Upper lobe of left lung (tissue), 6 donors: ENCODE measurements at regions not wholly inside any gene's neighbourhood (a gene's known extent, or its start where the extent isn't known, plus 50 kb on each side); places are given as distances from the start of the nearest gene placed in this dataset.

ENCODE experiments used
- ATAC-seq, 2 donors: fragments of 200-7000 bp; cut with Tn5 transposase; one replicate each; pipeline ENCODE4 v1.9.1; 2022; ENCODE audit warnings: mild to moderate bottlenecking in 2 of 2, moderate library complexity in 2 of 2; ENCODE audit not compliant: low FRiP score in 2 of 2
- DNase-seq, 2 donors: peaks; one replicate each; pipeline ENCODE4 v3.0.0-alpha.2; 2019 to 2020
- H3K27ac ChIP-seq, 4 donors: fragments of 200-600 bp; sonication (generic); one replicate each; pipeline ENCODE4 v1.5.1; 2016 to 2019
- H3K27me3 ChIP-seq, 4 donors: fragments of 200-600 bp; sonication (generic); one replicate each; pipeline ENCODE4 v1.5.1; 2017 to 2019
- H3K36me3 ChIP-seq, 4 donors: fragments of 200-600 bp; sonication (generic); one replicate each; pipeline ENCODE4 v1.5.1; 2016 to 2019
- H3K4me1 ChIP-seq, 4 donors: fragments of 200-600 bp; sonication (generic); one replicate each; pipeline ENCODE4 v1.5.1; 2018 to 2019
- H3K4me3 ChIP-seq, 4 donors: fragments of 200-600 bp; sonication (generic); one replicate each; pipeline ENCODE4 v1.5.1; 2017 to 2019; ENCODE audit warnings: mild to moderate bottlenecking in 2 of 4, moderate library complexity in 1 of 4
- H3K9me3 ChIP-seq, 4 donors: fragments of 200-600 bp; sonication (generic); one replicate each; pipeline ENCODE4 v1.5.1; 2018 to 2019
- EP300 ChIP-seq, 4 donors: sonication (generic); formaldehyde crosslinking; IDR thresholded peaks; one replicate each; pipeline ENCODE4 v1.5.1; 2017; ENCODE audit warnings: antibody characterized with exemption in 4 of 4, control low read depth in 2 of 4
- POLR2A ChIP-seq, 4 donors: fragments of 450-650 bp; IDR thresholded peaks; one replicate each; pipeline ENCODE4 v1.5.1; 2016 to 2017; ENCODE audit warnings: antibody characterized with exemption in 4 of 4, mild to moderate bottlenecking in 2 of 4
- POLR2AphosphoS5 ChIP-seq, 2 donors: sonication (generic); formaldehyde crosslinking; IDR thresholded peaks; one replicate each; pipeline ENCODE4 v1.5.1; 2017; ENCODE audit warnings: antibody characterized with exemption in 2 of 2
- WGBS, 2 donors: methylation state at CpG; one replicate each; pipeline ENCODE4 v1.1.5; 2017 to 2018; 5-methylcytosine and 5-hydroxymethylcytosine counted together
- TF ChIP-seq, protein P1 (sequence below), 6 experiments: fragments of 450-650 bp in 4 of 6; fragments of 200-600 bp in 2 of 6; sonication (generic) in 2 of 6; IDR thresholded peaks; one replicate each; pipeline ENCODE4 v1.5.1; 2016 to 2019; ENCODE audit warnings: antibody characterized with exemption in 6 of 6
- donor health status: DM: no; HTN: no; CAD: no; lungs with moderate emphysema.
- donor health status: DM: no; HTN: yes; CAD: no; lungs with severe emphysema.

DNA sequence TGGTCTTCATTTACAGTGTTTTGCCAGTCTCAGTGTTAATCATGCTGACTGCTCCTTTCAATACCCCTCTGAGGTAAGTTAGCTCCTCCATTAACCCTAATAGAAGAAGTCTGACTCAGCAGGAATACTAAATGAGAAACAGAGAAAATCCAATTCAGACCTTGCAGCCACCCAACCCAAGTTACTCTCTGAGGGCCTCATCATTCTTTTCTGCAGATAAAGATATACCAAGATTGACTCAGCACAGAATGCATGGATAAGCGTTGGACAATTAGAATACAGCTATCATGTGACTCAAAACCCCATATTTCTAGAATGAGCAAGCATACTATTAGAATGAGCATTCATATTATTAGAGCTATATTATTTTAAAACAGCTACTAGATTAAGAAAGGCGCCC is 389.1 kb upstream of the SGO1 start:
- Histone ChIP-seq H3K27me3 (no peaks in the 10 kb centered on the region), H3K4me1 (no peaks in the 10 kb centered on the region), H3K4me3 (no peak overlapping the region), H3K36me3 (no peaks in the 10 kb centered on the region), H3K9me3 (no peaks in the 10 kb centered on the region), H3K27ac (no peak overlapping the region)
- DNase-seq (no peak), ATAC-seq (no peak)
- 88 to 95% methylated on average over 2 of the region's 2 CpGs for WGBS, 2 donors
- TF ChIP-seq POLR2A (IDR thresholded peaks at IDR 0.05) (no peak), POLR2AphosphoS5 (IDR thresholded peaks at IDR 0.05) (no peak)

DNA sequence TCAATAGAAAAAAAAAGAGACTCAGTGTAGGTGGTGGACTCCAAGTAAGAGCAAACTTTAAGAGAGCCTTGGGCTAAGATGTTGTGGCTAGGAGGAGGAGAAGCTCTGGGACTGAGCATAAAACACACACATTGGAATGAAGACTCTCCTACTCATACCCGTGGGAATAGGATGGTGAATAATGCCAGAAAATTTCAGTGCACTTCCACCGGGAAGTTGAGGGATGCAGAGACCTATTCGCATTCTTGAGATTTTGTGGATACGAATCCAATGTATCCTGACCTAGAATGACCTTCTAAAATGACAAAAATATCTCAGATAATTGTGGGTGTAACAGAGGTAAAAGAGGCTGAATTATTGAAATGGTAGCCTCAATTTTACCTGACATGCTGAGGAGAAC is 388.7 kb upstream of the SGO1 start:
- Histone ChIP-seq H3K36me3 (no peaks in the 10 kb centered on the region), H3K27me3 (no peaks in the 10 kb centered on the region), H3K4me3 (no peak overlapping the region), H3K27ac (no peak overlapping the region), H3K4me1 (no peaks in the 10 kb centered on the region), H3K9me3 (no peaks in the 10 kb centered on the region)
- WGBS, 2 donors: 81 to 82% methylated on average over 4 of the region's 4 CpGs
- DNase-seq: no peak
- ATAC-seq: no peak
- no peak for TF ChIP-seq EP300 (IDR thresholded peaks at IDR 0.05)
- no peak for TF ChIP-seq POLR2A (IDR thresholded peaks at IDR 0.05)
- TF ChIP-seq POLR2AphosphoS5 (IDR thresholded peaks at IDR 0.05): no peak
- TF ChIP-seq, protein P1, sequence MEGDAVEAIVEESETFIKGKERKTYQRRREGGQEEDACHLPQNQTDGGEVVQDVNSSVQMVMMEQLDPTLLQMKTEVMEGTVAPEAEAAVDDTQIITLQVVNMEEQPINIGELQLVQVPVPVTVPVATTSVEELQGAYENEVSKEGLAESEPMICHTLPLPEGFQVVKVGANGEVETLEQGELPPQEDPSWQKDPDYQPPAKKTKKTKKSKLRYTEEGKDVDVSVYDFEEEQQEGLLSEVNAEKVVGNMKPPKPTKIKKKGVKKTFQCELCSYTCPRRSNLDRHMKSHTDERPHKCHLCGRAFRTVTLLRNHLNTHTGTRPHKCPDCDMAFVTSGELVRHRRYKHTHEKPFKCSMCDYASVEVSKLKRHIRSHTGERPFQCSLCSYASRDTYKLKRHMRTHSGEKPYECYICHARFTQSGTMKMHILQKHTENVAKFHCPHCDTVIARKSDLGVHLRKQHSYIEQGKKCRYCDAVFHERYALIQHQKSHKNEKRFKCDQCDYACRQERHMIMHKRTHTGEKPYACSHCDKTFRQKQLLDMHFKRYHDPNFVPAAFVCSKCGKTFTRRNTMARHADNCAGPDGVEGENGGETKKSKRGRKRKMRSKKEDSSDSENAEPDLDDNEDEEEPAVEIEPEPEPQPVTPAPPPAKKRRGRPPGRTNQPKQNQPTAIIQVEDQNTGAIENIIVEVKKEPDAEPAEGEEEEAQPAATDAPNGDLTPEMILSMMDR (IDR thresholded peaks at IDR 0.05): no peak

DNA sequence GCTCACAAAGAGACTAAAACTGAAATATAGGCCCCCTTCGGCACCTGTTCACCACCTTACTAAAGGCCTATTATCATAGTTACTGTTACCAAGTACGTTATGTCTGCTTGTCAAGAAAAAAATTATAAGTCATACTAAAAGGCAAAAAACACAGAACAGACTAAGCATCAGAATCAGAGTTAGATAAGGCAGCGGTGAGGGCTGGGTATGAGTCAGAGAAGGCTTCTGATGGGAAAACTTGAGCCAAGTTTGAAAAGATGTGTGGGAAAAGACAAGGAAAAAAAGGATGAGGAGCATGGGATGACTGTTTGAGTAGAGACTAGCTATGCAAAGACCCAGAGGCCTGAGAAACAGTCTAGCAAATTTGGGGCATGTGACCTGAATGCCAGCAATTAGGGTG is 387.2 kb upstream of the SGO1 start:
- no peaks in the 10 kb centered on the region for H3K27me3 ChIP-seq
- no peaks in the 10 kb centered on the region for H3K4me1 ChIP-seq
- no peaks in the 10 kb centered on the region for H3K9me3 ChIP-seq
- H3K36me3 ChIP-seq: no peaks in the 10 kb centered on the region
- 83 to 85% methylated on average over 3 of the region's 3 CpGs for WGBS, 2 donors
- DNase-seq: no peak
- H3K27ac ChIP-seq: no peak overlapping the region
- no peak for ATAC-seq
- TF ChIP-seq POLR2A (IDR thresholded peaks at IDR 0.05) (no peak), EP300 (IDR thresholded peaks at IDR 0.05) (no peak), POLR2AphosphoS5 (IDR thresholded peaks at IDR 0.05) (no peak)
- H3K4me3 ChIP-seq: no peak overlapping the region

DNA sequence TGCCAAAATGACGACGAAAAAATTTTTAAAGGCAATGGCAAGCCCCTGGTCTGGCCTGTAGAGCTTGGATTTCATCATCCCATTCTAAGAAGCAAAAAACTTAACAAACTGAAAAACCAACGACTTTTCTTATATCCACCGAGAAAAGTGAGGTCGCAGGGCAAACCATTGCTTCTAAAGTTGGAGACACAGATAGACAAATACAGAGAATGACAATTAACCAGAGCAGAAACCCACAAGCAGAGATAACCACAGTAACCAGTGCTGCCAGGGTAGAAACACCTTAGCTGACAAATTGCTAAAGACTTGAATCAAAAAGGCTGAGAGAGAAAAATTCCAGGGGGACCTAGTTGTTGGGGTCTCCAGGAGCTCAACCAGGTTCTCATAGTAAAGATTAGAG is 386.5 kb upstream of the SGO1 start:
- TF ChIP-seq POLR2AphosphoS5 (IDR thresholded peaks at IDR 0.05) (no peak), POLR2A (IDR thresholded peaks at IDR 0.05) (no peak)
- TF ChIP-seq, protein P1 (IDR thresholded peaks at IDR 0.05): no peak
- Histone ChIP-seq H3K9me3 (no peaks in the 10 kb centered on the region), H3K36me3 (no peaks in the 10 kb centered on the region), H3K27ac (no peak overlapping the region), H3K4me3 (no peak overlapping the region), H3K4me1 (no peaks in the 10 kb centered on the region), H3K27me3 (no peaks in the 10 kb centered on the region)
- WGBS, 2 donors: 90 to 95% methylated on average over 5 of the region's 5 CpGs
- no peak for ATAC-seq
- DNase-seq: no peak

DNA sequence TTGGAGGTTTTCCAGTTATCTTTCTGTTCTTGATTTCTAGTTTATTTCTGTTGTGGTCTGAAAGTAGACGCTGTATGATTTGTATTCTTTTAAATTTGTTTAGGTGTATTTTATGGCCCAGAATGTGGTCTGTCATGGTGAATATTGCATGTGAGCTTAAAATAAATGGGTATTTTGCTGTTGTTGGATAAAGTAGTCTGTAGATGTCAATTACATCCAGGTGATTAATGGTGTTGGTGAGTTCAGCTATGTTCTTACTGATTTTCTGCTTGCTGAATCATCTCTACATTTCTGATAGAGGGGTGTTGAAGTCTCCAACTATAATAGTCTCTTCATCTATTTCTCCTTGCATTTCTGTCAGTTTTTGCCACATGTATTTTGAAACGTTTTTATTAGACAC is 383.3 kb upstream of the SGO1 start:
- no peaks in the 10 kb centered on the region for H3K4me1 ChIP-seq
- no peak overlapping the region for H3K27ac ChIP-seq
- no peaks in the 10 kb centered on the region for H3K27me3 ChIP-seq
- H3K9me3 ChIP-seq: no peaks in the 10 kb centered on the region
- 19 to 27% methylated on average over 2 of the region's 2 CpGs for WGBS, 2 donors
- no peak overlapping the region for H3K4me3 ChIP-seq
- DNase-seq (no peak), ATAC-seq (no peak)
- TF ChIP-seq EP300 (IDR thresholded peaks at IDR 0.05): no peak
- no peaks in the 10 kb centered on the region for H3K36me3 ChIP-seq

DNA sequence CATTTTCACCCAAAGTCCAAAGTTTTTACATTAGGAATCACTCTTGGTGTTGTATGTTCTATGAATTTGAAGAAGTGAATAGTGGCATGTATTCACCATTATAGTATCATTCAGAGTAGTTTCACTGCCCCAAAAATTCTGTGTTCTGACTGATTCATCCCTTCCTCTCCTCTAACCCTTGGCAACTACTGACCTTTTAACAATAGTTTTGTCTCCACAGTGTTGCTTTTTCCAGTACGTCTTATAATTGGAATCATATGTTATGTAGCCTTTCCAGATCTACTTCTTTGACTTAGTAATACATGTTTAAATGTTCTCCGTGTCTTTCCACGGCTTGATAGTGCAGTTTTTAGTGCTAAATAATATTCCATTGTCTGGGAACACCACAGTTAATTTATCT is 379.0 kb upstream of the SGO1 start:
- no peaks in the 10 kb centered on the region for H3K9me3 ChIP-seq
- TF ChIP-seq POLR2A (IDR thresholded peaks at IDR 0.05) (no peak), POLR2AphosphoS5 (IDR thresholded peaks at IDR 0.05) (no peak), EP300 (IDR thresholded peaks at IDR 0.05) (no peak)
- TF ChIP-seq, protein P1 (IDR thresholded peaks at IDR 0.05): no peak
- ATAC-seq (no peak), DNase-seq (no peak)
- no peaks in the 10 kb centered on the region for H3K4me1 ChIP-seq
- no peaks in the 10 kb centered on the region for H3K36me3 ChIP-seq
- no peak overlapping the region for H3K27ac ChIP-seq
- no peaks in the 10 kb centered on the region for H3K27me3 ChIP-seq
- no peak overlapping the region for H3K4me3 ChIP-seq
- WGBS, 2 donors: 78 to 83% methylated on average over 3 of the region's 3 CpGs
